Uterus (tissue), 2 donors: ENCODE measurements at regions not wholly inside any gene's neighbourhood (a gene's known extent, or its start where the extent isn't known, plus 50 kb on each side); places are given as distances from the start of the nearest gene placed in this dataset.

Experiments used
- POLR2A ChIP-seq, 2 donors: fragments of 450-650 bp; IDR thresholded peaks; one replicate each; pipeline ENCODE4 v1.6.1; 2016; ENCODE audit warnings: antibody characterized with exemption in 2 of 2, mild to moderate bottlenecking in 1 of 2, moderate library complexity in 1 of 2
- TF ChIP-seq, protein P1 (sequence below), 4 experiments: fragments of 200-600 bp in 2 of 4; fragments of 450-650 bp in 2 of 4; sonication (generic) in 2 of 4; IDR thresholded peaks; one replicate each; pipeline ENCODE4 v1.5.1; 2016 to 2019; ENCODE audit warnings: antibody characterized with exemption in 4 of 4, mild to moderate bottlenecking in 2 of 4, moderate library complexity in 1 of 4

GRCh38 chr4:187073820-187074219, 350.2 kb upstream of the FAT1 start:
- TF ChIP-seq POLR2A (IDR thresholded peaks at IDR 0.05): no peak
- TF ChIP-seq, protein P1, sequence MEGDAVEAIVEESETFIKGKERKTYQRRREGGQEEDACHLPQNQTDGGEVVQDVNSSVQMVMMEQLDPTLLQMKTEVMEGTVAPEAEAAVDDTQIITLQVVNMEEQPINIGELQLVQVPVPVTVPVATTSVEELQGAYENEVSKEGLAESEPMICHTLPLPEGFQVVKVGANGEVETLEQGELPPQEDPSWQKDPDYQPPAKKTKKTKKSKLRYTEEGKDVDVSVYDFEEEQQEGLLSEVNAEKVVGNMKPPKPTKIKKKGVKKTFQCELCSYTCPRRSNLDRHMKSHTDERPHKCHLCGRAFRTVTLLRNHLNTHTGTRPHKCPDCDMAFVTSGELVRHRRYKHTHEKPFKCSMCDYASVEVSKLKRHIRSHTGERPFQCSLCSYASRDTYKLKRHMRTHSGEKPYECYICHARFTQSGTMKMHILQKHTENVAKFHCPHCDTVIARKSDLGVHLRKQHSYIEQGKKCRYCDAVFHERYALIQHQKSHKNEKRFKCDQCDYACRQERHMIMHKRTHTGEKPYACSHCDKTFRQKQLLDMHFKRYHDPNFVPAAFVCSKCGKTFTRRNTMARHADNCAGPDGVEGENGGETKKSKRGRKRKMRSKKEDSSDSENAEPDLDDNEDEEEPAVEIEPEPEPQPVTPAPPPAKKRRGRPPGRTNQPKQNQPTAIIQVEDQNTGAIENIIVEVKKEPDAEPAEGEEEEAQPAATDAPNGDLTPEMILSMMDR (IDR thresholded peaks at IDR 0.05): no peak
